K562 (cell line): ENCODE measurements at regions not wholly inside any gene's neighbourhood (a gene's known extent, or its start where the extent isn't known, plus 50 kb on each side); places are given as distances from the start of the nearest gene placed in this dataset.

Experiments used
- ATAC-seq: fragments of 200-7000 bp; cut with Tn5 transposase; 3 replicates; pipeline ENCODE4 v1.9.1; 2020; ENCODE audit warnings: moderate library complexity
- BruUV-seq: library from RNA; stranded (reverse); fragments of 400-500 nt; replicated peaks from 2 replicates; lab custom pipeline; 2021; lab: Mats Ljungman, UMichigan
- CTCF ChIA-PET: fragments of 300-600 bp; formaldehyde crosslinking; extraction: SDS; loops from one replicate; lab custom pipeline; 2021; ENCODE audit warnings: low intra/inter-chr PET ratio; lab: Yijun Ruan, JAX
- POLR2A ChIA-PET: fragments of 300-600, 350-650 bp; sonication (Branson Sonifier 250); formaldehyde crosslinking; extraction: SDS; loops from one replicate; lab custom pipeline; 2021; ENCODE audit warnings: antibody characterized with exemption, inconsistent platforms; lab: Yijun Ruan, JAX
- DNase-seq, 4 experiments: peaks; one replicate each; pipeline versions ENCODE4 v3.0.0 to v3.0.0-alpha.2; 2011 to 2018; ENCODE audit warnings: low spot score in 3 of 4, mixed read lengths in 3 of 4; ENCODE audit errors: extremely low read depth in 1 of 4
- FAIRE-seq: peaks from 2 replicates; lab custom pipeline; 2011; peaks lifted over from hg19 to GRCh38; lab: Jason Lieb, UNC
- H2AFZ ChIP-seq: 2 replicates; pipeline ENCODE4 v1.6.0; 2011; ENCODE audit warnings: low read depth, low read length, control low read depth, inconsistent platforms
- H3K27ac ChIP-seq: fragments of 200-600 bp; 3 replicates; pipeline ENCODE4 v1.8.0; 2011; ENCODE audit warnings: low read depth, mild to moderate bottlenecking, control low read depth, inconsistent platforms, low read length, moderate library complexity, mixed read lengths; ENCODE audit errors: extremely low read depth
- H3K27me3 ChIP-seq, 2 experiments: fragments of 300-600 bp in 1 of 2; 2 replicates in 1 of 2; 3 replicates in 1 of 2; pipeline versions ENCODE4 v1.6.0 to v1.8.0; 2011; ENCODE audit warnings: inconsistent platforms in 2 of 2, low read length in 2 of 2, mild to moderate bottlenecking in 1 of 2, mixed read lengths in 1 of 2, moderate library complexity in 1 of 2; ENCODE audit not compliant: control insufficient read depth in 2 of 2, insufficient read depth in 2 of 2
- H3K36me3 ChIP-seq: fragments of 300-600 bp; 3 replicates; pipeline ENCODE4 v1.8.0; 2011; ENCODE audit warnings: mild to moderate bottlenecking, low read length, inconsistent platforms; ENCODE audit not compliant: control insufficient read depth, insufficient read depth
- H3K4me1 ChIP-seq, 2 experiments: fragments of 200-600 bp in 1 of 2; replicated peaks in 1 of 2; 2 replicates in 1 of 2; 3 replicates in 1 of 2; pipeline versions ENCODE4 v1.5.1 to v1.8.0; 2011; ENCODE audit warnings: inconsistent platforms in 2 of 2, low read length in 2 of 2, mild to moderate bottlenecking in 1 of 2, mixed read lengths in 1 of 2, moderate library complexity in 1 of 2; ENCODE audit not compliant: control insufficient read depth in 2 of 2, insufficient read depth in 2 of 2
- H3K4me2 ChIP-seq: 2 replicates; pipeline ENCODE4 v1.6.1; 2011; ENCODE audit warnings: low read length, control low read depth, inconsistent platforms, mixed read lengths; ENCODE audit not compliant: insufficient read depth
- H3K4me3 ChIP-seq: fragments of 200-600 bp; sonication (generic), shearing (Covaris generic); 2 replicates; pipeline ENCODE4 v1.5.1; 2016; ENCODE audit warnings: control low read depth, inconsistent platforms
- H3K79me2 ChIP-seq: fragments of 200-600 bp; 3 replicates; pipeline ENCODE4 v1.8.0; 2011; ENCODE audit warnings: low read length, inconsistent platforms; ENCODE audit not compliant: control insufficient read depth, insufficient read depth
- H3K9ac ChIP-seq, 2 experiments: 2 replicates each; pipeline versions ENCODE4 v1.6.0 to v1.6.1; 2011; ENCODE audit warnings: low read depth in 2 of 2, low read length in 2 of 2, control low read depth in 1 of 2, inconsistent platforms in 1 of 2, mild to moderate bottlenecking in 1 of 2, mixed read lengths in 1 of 2; ENCODE audit not compliant: insufficient read depth in 1 of 2
- H3K9me1 ChIP-seq: one replicate; pipeline ENCODE4 v1.6.0; 2011; ENCODE audit warnings: inconsistent platforms, mild to moderate bottlenecking, low read length, moderate library complexity; ENCODE audit not compliant: control insufficient read depth, insufficient read depth
- H3K9me3 ChIP-seq: replicated peaks from 2 replicates; pipeline ENCODE4 v1.5.1; 2011; ENCODE audit warnings: low read depth, low read length, inconsistent platforms; ENCODE audit not compliant: control insufficient read depth, insufficient read depth
- H4K20me1 ChIP-seq: replicated peaks from 2 replicates; pipeline ENCODE4 v1.6.1; 2011; ENCODE audit warnings: low read length, inconsistent platforms, mixed read lengths; ENCODE audit not compliant: control insufficient read depth, insufficient read depth
- ARID1B ChIP-seq: fragments of 450-650 bp; IDR thresholded peaks from 2 replicates; pipeline ENCODE4 v1.6.1; 2016; ENCODE audit warnings: antibody characterized with exemption, mild to moderate bottlenecking, inconsistent platforms
- ATF7 ChIP-seq: fragments of 450-650 bp; IDR thresholded peaks from 2 replicates; pipeline ENCODE4 v1.7.1; 2014; ENCODE audit warnings: mild to moderate bottlenecking, moderate library complexity
- BCL6 ChIP-seq: fragments of 250-450 bp; sonication (Bioruptor Pico); IDR thresholded peaks from 2 replicates; pipeline ENCODE4 v1.4.0; 2020
- NCOA4 ChIP-seq: fragments of 450-650 bp; IDR thresholded peaks from 2 replicates; pipeline ENCODE4 v1.6.1; 2018; ENCODE audit warnings: mild to moderate bottlenecking; ENCODE audit not compliant: partially characterized antibody
- NFE2 ChIP-seq: IDR thresholded peaks from 2 replicates; pipeline ENCODE4 v1.6.1; 2014; ENCODE audit warnings: antibody characterized with exemption, low read depth
- POLR2A ChIP-seq: fragments of 450-650 bp; conservative IDR thresholded peaks from 2 replicates; pipeline ENCODE4 v1.6.1; 2016
- POLR2G ChIP-seq: fragments of 200-400 bp; formaldehyde crosslinking; IDR thresholded peaks from 2 replicates; pipeline ENCODE4 v1.6.1; 2017; ENCODE audit warnings: low read depth, mild to moderate bottlenecking, antibody characterized with exemption, low read length, moderate library complexity
- TFAM ChIP-seq: fragments of 250-450 bp; sonication (Bioruptor Pico); conservative IDR thresholded peaks from 2 replicates; pipeline ENCODE4 v1.5.0; 2021; ENCODE audit warnings: mild to moderate bottlenecking, moderate library complexity
- YY1 ChIP-seq, 3 experiments: IDR thresholded peaks; 2 replicates each; pipeline ENCODE4 v1.6.1; 2011; ENCODE audit warnings: low read length in 2 of 3, mild to moderate bottlenecking in 2 of 3, moderate library complexity in 2 of 3, borderline replicate concordance in 1 of 3, control low read depth in 1 of 3, low read depth in 1 of 3; ENCODE audit not compliant: insufficient read depth in 3 of 3, insufficient replicate concordance in 2 of 3, control insufficient read depth in 1 of 3, insufficient read length in 1 of 3; ENCODE audit errors: extremely low read depth in 1 of 3
- ZEB2 ChIP-seq: fragments of 450-650 bp; IDR thresholded peaks from 2 replicates; pipeline ENCODE4 v1.6.1; 2016
- ZNF3 ChIP-seq: fragments of 250-450 bp; sonication (Bioruptor Pico); IDR thresholded peaks from 2 replicates; pipeline ENCODE4 v1.5.0; 2021; ENCODE audit warnings: mild to moderate bottlenecking, moderate library complexity
- WGBS: fragments of 100-300 bp; shearing (Covaris generic); methylation state at CpG from one replicate; pipeline ENCODE4 v1.1.6; 2016; ENCODE audit warnings: low coverage, mixed read lengths; ENCODE audit not compliant: insufficient coverage; ENCODE audit errors: missing lambda C conversion rate; 5-methylcytosine and 5-hydroxymethylcytosine counted together
- in situ Hi-C: fragments of 300-500 bp; cut with MboI; formaldehyde crosslinking; loops from 4 replicates; pipeline ENCODE4 v1.15.0; 2018; ENCODE audit warnings: inconsistent platforms, mixed read lengths
- intact Hi-C: fragments of 100-400 bp; cut with micrococcal nuclease; formaldehyde crosslinking; loops from 2 replicates; pipeline ENCODE4 v1.14.2; 2022
- TF ChIP-seq, protein P1 (sequence below), 2 experiments: fragments of 450-650 bp; IDR thresholded peaks; 2 replicates each; pipeline ENCODE4 v1.6.1; 2018; ENCODE audit warnings: mild to moderate bottlenecking in 2 of 2, low read depth in 1 of 2; ENCODE audit not compliant: partially characterized antibody in 2 of 2

DNA sequence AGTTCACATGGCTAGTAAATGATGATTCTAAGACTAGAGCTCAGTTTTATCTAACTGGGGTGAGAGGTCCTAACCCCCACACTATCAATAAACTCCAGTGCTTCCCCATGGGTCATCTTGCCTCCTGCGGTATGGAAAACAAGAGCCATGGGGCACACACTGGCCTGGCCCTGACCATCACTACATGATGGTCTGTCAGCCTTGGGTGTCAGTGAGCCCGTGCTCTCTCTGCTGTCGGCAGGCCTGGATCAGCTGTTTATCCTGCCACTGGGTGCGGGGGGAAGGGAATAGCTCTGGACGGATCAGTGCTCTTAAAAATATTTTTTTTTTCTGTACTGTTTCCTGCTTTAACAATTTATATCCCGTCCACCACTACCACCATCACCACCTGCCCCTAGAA, 255.0 kb upstream of the ADGRL2 start (continued):
- TF ChIP-seq, protein P1, sequence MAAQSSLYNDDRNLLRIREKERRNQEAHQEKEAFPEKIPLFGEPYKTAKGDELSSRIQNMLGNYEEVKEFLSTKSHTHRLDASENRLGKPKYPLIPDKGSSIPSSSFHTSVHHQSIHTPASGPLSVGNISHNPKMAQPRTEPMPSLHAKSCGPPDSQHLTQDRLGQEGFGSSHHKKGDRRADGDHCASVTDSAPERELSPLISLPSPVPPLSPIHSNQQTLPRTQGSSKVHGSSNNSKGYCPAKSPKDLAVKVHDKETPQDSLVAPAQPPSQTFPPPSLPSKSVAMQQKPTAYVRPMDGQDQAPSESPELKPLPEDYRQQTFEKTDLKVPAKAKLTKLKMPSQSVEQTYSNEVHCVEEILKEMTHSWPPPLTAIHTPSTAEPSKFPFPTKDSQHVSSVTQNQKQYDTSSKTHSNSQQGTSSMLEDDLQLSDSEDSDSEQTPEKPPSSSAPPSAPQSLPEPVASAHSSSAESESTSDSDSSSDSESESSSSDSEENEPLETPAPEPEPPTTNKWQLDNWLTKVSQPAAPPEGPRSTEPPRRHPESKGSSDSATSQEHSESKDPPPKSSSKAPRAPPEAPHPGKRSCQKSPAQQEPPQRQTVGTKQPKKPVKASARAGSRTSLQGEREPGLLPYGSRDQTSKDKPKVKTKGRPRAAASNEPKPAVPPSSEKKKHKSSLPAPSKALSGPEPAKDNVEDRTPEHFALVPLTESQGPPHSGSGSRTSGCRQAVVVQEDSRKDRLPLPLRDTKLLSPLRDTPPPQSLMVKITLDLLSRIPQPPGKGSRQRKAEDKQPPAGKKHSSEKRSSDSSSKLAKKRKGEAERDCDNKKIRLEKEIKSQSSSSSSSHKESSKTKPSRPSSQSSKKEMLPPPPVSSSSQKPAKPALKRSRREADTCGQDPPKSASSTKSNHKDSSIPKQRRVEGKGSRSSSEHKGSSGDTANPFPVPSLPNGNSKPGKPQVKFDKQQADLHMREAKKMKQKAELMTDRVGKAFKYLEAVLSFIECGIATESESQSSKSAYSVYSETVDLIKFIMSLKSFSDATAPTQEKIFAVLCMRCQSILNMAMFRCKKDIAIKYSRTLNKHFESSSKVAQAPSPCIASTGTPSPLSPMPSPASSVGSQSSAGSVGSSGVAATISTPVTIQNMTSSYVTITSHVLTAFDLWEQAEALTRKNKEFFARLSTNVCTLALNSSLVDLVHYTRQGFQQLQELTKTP (IDR thresholded peaks at IDR 0.05; ENCODE audit: low read depth in 1 of 2, partially characterized antibody in 2 of 2): no peak

DNA sequence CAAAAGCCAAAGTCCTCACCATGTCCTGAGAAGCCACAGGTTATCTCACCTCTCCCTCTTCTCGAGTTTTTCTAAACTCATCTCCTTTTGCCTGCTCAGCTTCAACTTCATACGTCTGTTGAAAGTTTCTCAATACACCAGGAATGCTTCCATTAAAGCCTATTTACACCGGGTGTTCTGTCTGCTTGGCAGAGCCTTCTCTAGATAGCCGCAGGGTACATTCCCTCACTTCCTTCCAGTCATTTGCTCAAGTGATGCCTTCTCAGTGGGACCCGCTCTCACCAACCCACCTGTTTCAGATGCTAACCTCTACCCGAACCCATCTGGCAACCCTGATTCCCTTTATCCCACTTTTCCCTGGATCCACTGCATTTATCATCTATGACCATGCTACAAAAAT, 257.0 kb upstream of the ADGRL2 start:
- Histone ChIP-seq H3K27ac (no peak overlapping the region), H3K79me2 (no peaks in the 10 kb centered on the region), H3K4me3 (no peak overlapping the region), H3K36me3 (no peaks in the 10 kb centered on the region), H3K27me3 (no peaks in the 10 kb centered on the region), H3K4me2 (no peak overlapping the region), H3K9ac (no peak overlapping the region), H3K9me1 (no peaks in the 10 kb centered on the region), H3K4me1 (no peaks in the 10 kb centered on the region), H2AFZ (no peak overlapping the region)
- no TSS peak for BruUV-seq
- DNase-seq: no peak
- ChIA-PET CTCF (no interaction called here), POLR2A (no interaction called here)
- WGBS: 0% methylated on average over 6 of the region's 6 CpGs
- no peak for ATAC-seq
- in situ Hi-C loops: no loop called here
- no peak for TF ChIP-seq POLR2G
- no peak for TF ChIP-seq BCL6 (CRISPR knock-in tag)
- TF ChIP-seq ARID1B: no peak
- TF ChIP-seq NCOA4: no peak
- TF ChIP-seq ATF7: no peak
- TF ChIP-seq ZNF3 (CRISPR knock-in tag): no peak
- no peak for TF ChIP-seq NFE2
- no peak for TF ChIP-seq ZEB2
- TF ChIP-seq TFAM: no peak
- TF ChIP-seq POLR2A: no peak
- TF ChIP-seq YY1 (IDR thresholded peaks at IDR 0.05; ENCODE audit: borderline replicate concordance in 1 of 3, control insufficient read depth in 1 of 3, extremely low read depth in 1 of 3, insufficient read depth in 3 of 3, insufficient read length in 1 of 3, insufficient replicate concordance in 2 of 3, low read depth in 1 of 3, low read length in 2 of 3): no peak
- TF ChIP-seq, all 486 proteins: peak for 0
- intact Hi-C loops: no loop called here
- H4K20me1 ChIP-seq: no peaks in the 10 kb centered on the region
- H3K9me3 ChIP-seq: no peaks in the 10 kb centered on the region
- no peak for FAIRE-seq
